BE2C (cell line): ENCODE measurements at regions not wholly inside any gene's neighbourhood (a gene's known extent, or its start where the extent isn't known, plus 50 kb on each side); places are given as distances from the start of the nearest gene placed in this dataset.

Experiments
- DNase-seq: peaks from one replicate; pipeline ENCODE4 v3.0.0-alpha.2; 2020
- H3K27me3 ChIP-seq: fragments of 250-450 bp; sonication (Bioruptor Pico); 2 replicates; pipeline ENCODE4 v1.5.1; 2020; ENCODE audit warnings: mild to moderate bottlenecking
- H3K36me3 ChIP-seq: fragments of 250-450 bp; sonication (Bioruptor Pico); 2 replicates; pipeline ENCODE4 v1.5.1; 2020; ENCODE audit warnings: mild to moderate bottlenecking
- H3K4me1 ChIP-seq: fragments of 250-450 bp; sonication (Bioruptor Pico); 2 replicates; pipeline ENCODE4 v1.5.1; 2020
- H3K4me3 ChIP-seq: 2 replicates; pipeline ENCODE4 v1.5.1; 2011; ENCODE audit warnings: low read depth, low read length
- H3K9me3 ChIP-seq: fragments of 250-450 bp; sonication (Bioruptor Pico); 2 replicates; pipeline ENCODE4 v1.5.1; 2020
- TF ChIP-seq, protein P1 (sequence below): IDR thresholded peaks from 2 replicates; pipeline ENCODE4 v1.5.1; 2012; ENCODE audit warnings: mild to moderate bottlenecking, low read depth, low read length

DNA sequence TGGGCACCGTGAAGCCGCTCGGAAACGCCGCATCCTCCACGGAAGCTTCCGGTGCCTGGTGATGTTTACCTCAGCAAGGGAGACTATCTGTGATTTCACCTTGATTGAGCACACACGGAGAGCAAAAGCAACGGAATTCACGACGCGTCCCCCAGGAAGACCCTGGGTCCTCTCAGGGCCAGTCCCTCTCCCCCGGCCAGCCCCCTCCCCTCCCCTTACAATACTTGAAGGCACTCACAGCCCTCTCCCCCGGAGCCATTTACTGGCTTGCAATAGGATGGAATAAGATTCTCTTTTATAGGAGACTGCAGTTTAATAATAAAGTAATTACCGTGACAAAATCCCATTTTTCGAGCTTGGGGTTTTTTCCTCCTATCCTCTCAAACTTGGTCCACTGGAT is 104.7 kb downstream of the ENGASE start:
- Histone ChIP-seq H3K4me1 (no peaks in the 10 kb centered on the region), H3K36me3 (no peaks in the 10 kb centered on the region), H3K9me3 (no peaks in the 10 kb centered on the region), H3K27me3 (peaks cover 94% of the 10 kb centered on the region), H3K4me3 (no peak overlapping the region)
- DNase-seq: no peak
- TF ChIP-seq, protein P1, sequence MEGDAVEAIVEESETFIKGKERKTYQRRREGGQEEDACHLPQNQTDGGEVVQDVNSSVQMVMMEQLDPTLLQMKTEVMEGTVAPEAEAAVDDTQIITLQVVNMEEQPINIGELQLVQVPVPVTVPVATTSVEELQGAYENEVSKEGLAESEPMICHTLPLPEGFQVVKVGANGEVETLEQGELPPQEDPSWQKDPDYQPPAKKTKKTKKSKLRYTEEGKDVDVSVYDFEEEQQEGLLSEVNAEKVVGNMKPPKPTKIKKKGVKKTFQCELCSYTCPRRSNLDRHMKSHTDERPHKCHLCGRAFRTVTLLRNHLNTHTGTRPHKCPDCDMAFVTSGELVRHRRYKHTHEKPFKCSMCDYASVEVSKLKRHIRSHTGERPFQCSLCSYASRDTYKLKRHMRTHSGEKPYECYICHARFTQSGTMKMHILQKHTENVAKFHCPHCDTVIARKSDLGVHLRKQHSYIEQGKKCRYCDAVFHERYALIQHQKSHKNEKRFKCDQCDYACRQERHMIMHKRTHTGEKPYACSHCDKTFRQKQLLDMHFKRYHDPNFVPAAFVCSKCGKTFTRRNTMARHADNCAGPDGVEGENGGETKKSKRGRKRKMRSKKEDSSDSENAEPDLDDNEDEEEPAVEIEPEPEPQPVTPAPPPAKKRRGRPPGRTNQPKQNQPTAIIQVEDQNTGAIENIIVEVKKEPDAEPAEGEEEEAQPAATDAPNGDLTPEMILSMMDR: no peak

DNA sequence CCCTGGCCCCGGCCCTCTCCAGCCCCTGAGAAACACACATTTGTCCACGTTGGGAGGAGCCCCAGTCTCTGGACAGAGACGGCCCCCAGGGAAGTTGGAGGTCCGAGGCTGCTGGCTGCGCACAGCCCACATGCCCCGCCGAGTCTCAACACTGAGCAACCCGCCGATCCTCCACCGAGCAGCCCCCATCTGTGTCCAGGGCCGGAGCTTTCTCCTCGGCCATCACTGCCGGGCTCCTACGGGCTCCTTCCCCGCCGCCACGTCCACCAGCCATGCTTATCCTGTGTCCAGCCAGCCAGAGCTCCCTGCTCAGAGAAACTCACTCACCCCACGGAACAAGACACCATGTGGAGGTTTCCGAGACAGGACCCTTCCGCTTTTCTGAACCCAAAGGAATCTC is 103.3 kb downstream of the ENGASE start:
- Histone ChIP-seq H3K4me3 (no peak overlapping the region), H3K36me3 (no peaks in the 10 kb centered on the region), H3K4me1 (no peaks in the 10 kb centered on the region), H3K9me3 (no peaks in the 10 kb centered on the region; the same call in 1 of the 2 replicates), H3K27me3 (peaks cover 87% of the 10 kb centered on the region)
- TF ChIP-seq, protein P1: no peak
- no peak for DNase-seq

DNA sequence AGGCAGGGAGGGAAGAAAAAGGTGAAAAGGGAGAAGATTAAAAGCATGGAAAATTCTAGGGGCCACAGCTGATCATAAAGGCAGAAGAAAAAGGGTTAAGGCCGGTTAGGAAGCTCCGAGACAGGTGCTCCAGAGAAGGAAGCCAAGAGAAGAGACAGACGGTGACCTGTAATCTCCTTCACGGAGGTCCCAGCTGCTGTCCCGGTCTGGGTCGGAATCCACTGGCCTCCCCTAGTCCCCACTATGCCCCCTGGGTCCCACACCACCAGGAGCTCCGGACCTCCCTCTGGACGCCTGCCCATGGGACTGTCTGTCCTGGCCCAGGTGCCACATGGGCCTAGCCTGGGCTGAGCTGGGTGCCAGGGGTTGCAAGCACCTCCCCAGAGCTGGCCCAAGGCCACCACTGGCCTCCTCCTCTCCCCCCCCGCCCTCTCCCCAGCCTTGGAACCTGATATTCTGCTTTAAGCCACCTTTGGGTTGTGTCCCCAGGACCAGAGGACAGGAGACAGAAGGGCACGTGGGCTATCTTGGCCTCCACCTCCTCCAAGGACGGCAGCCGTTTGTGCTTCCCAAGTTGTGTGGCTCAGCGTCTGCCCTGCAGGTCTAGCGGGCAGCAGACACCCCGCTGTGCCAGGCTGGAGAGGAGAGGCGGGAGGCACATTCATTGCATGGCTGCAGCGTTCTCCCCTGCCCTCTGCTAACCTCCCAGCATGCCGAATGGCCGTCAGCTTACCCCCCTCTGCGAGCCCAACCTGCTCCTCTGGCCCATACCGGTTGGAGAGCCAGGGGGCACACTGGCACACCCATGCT is 102.4 kb downstream of the ENGASE start:
- H3K4me3 ChIP-seq: no peak overlapping the region
- peaks cover 83% of the 10 kb centered on the region for H3K27me3 ChIP-seq
- no peaks in the 10 kb centered on the region for H3K4me1 ChIP-seq
- no peaks in the 10 kb centered on the region for H3K36me3 ChIP-seq
- H3K9me3 ChIP-seq: no peaks in the 10 kb centered on the region; the same call in 1 of the 2 replicates
- no peak for DNase-seq
- TF ChIP-seq, protein P1: no peak

DNA sequence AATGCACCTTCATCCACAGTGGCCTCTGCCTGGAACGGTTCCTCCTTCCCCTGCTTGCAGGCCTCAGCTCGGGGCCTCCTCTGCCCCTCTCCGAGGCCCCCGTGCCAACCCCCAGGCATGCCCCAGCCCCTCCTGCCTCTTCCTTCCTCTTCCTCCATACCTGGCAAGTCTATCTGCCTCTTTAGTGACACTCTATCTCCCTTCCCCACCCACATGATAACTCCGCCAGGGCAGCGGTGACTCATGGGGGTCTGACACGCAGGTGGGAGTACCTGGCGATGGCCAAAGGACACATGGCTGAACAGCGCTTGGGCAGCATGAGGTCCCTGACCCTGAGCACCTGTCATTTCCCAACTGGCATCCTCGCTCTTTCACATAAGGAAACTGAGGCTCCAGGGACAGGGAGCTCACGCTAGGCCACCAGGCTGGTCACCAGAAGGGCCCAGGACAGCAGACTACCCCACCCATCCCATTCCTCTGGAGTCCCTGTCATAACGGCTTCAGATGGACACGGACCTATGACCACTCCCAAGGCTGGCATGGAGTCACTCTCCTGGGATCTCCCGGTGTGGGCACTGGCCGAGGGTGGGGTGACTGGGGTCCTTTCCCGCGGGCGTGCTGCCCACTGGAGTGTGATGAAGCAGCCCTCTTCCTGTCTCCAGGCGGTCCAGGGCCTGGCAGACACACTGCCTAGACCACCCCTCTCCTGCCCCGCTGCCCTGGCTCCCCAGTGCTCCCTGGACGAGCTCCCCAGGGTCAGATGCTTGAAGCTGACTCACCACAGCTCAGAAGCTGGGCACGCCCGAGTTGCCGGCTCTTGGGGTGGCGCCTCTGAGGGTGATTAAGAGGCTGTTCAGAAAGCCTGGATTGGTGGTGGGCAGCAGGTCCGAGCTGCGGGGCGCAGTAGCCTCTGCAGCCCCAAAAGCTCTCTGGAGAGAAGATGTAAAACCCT is 100.6 kb downstream of the ENGASE start:
- peaks cover 76% of the 10 kb centered on the region for H3K27me3 ChIP-seq
- no peaks in the 10 kb centered on the region for H3K36me3 ChIP-seq
- H3K4me3 ChIP-seq: no peak overlapping the region
- no peaks in the 10 kb centered on the region; the same call in 1 of the 2 replicates for H3K9me3 ChIP-seq
- TF ChIP-seq, protein P1: no peak
- H3K4me1 ChIP-seq: no peaks in the 10 kb centered on the region
- DNase-seq: no peak

DNA sequence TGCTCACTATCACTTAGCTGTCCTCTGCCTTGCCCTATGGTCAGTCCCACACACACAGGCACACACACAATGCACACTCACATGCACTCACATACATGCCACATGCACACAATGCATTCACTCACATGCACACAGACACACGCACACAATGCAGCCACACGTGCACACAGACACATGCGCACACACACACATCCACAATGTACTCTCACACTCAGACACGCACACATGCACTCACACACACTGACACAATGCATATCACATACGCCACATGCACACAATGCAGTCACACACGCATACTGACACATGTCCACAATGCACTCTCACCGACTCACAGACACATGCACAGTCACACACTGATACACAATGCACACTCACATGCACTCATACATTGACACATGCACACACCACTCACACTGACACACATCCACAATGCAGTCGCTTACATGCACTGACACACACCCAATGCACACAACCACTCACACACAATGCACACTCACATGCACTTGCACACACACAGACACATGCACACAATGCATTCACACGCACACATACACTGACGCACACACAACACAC is 99.7 kb downstream of the ENGASE start:
- Histone ChIP-seq H3K27me3 (peaks cover 77% of the 10 kb centered on the region), H3K4me3 (no peak overlapping the region), H3K9me3 (no peaks in the 10 kb centered on the region; the same call in 1 of the 2 replicates), H3K4me1 (no peaks in the 10 kb centered on the region), H3K36me3 (no peaks in the 10 kb centered on the region)
- no peak for DNase-seq
- TF ChIP-seq, protein P1: no peak
